ENCODE measurements at regions not wholly inside any gene's neighbourhood (a gene's known extent, or its start where the extent isn't known, plus 50 kb on each side); places are given as distances from the start of the nearest gene placed in this dataset.
"Not testable (repeated sequence)": the region's sequence is repeated elsewhere in the genome, so short reads cannot be mapped to it uniquely, and the experiment has no call there.

GRCh38 chr17:27944546-27945332, 51.6 kb upstream of the LYRM9 start:
- no peak for DNase-seq (ENCODE audit: low read depth)

DNA sequence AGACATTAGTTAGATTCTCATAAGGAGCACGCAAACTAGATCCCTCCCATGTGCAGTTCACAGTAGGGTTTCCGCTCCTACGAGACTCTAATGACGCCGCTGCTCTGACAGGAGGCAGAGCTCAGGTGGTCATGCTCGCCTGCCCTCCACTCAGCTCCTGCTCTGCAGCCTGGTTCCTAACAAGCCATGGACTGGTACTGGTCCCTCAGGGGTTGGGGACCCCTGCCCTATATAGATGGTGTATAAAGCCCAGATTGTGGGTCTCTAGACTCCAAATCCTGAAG, 52.1 kb upstream of the LYRM9 start:
- DNase-seq (ENCODE audit: low read depth), result no peak

DNA sequence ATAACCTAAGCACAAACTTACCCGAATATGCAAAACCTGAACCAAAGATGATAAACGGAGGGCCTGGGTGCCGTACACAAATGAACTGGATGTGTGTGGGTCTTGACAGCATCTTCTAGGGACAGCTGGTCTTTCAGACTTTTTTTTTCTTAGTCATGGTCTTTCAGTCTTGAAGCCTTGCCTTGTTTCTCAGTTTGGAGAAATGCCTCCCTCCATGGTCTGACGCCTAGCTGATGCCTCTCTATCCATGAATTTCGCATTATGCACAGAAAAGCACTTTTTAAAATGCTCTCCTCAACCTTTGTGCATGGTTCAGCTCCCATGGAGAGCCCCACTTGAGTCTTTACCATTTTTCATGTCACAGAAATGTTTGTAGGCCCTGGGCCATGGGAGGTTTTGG, 52.8 kb upstream of the LYRM9 start:
- no peak for DNase-seq (ENCODE audit: low read depth)

GRCh38 chr17:27946513-27946912, 53.3 kb upstream of the LYRM9 start:
- no peak for DNase-seq (ENCODE audit: low read depth)

DNA sequence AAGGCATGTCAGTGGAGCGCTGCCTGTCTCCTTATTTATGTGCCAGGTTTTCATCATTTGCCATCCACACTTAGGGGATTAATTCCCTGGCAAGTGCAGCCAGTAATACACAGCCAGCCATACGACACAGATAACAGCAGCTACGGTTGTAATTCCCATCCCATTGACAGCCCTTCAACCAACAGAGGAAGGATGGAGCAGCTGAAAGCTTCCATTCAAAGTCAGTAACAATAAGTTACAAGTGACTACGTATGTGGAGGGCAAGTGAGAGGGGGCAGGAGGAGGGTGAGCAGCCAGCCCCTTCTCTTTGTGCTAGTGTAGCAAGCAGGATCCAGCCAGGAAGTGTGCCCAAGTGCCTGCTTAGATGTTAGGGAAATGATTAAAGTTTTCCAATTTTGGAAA, 53.8 kb upstream of the LYRM9 start:
- no peak for DNase-seq (ENCODE audit: low read depth)

- no peak for DNase-seq (ENCODE audit: low read depth)
These were observed 56.1 kb upstream of the LYRM9 start for GRCh38 chr17:27949304-27949703.

DNA sequence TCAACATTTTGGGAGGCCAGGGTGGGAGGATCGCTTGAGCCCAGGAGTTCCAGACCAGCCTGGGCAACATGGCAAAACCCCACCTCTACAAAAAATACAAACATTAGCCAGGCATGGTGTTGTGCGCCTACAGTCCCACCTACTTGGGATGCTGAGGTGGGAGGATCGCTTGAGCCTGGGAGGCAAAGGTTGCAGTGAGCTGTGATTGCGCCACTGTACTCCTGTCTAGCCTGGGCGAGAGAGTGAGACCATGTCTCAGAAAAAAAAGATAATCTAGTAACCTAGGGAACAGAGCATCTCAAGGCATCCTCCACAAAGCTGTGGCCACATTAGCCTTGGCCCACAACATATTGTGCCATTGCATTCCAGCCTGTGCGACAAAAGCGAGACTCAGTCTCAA, 57.1 kb upstream of the LYRM9 start:
- not testable (repeated sequence) for DNase-seq (ENCODE audit: low read depth)

- no peak for DNase-seq (ENCODE audit: low read depth)
These were observed 57.8 kb upstream of the LYRM9 start for GRCh38 chr17:27950995-27951394.

GRCh38 chr17:27951872-27952271, 58.7 kb upstream of the LYRM9 start:
- no peak for DNase-seq (ENCODE audit: low read depth)

DNA sequence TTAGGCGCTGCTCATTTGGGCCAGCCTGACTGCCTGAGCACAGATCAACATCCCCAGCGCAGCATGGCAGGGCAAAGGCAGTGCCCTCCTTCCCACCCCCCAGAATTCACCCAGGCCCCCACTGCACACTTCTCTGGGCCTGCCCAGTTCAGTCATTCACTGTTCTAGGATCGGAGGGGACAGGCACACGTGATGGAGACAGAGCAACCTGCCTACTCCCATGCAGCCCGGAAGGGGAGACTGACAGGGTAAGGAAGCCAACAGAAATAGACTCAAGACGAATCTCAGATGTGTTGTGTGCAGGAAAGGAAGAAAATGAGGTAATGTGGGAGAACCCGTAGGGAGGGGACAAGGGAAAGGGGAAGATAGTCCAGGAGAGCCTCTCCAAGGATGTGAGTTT, 59.2 kb upstream of the LYRM9 start:
- no peak for DNase-seq (ENCODE audit: low read depth)

GRCh38 chr17:27954548-27955495, 61.7 kb upstream of the LYRM9 start:
- DNase-seq (ENCODE audit: low read depth), result no peak

- DNase-seq (ENCODE audit: low read depth), result no peak
These were observed 63.7 kb upstream of the LYRM9 start for GRCh38 chr17:27956601-27957445.

GRCh38 chr17:27957446-27957793, 64.3 kb upstream of the LYRM9 start:
- not testable (repeated sequence) for DNase-seq (ENCODE audit: low read depth)

DNA sequence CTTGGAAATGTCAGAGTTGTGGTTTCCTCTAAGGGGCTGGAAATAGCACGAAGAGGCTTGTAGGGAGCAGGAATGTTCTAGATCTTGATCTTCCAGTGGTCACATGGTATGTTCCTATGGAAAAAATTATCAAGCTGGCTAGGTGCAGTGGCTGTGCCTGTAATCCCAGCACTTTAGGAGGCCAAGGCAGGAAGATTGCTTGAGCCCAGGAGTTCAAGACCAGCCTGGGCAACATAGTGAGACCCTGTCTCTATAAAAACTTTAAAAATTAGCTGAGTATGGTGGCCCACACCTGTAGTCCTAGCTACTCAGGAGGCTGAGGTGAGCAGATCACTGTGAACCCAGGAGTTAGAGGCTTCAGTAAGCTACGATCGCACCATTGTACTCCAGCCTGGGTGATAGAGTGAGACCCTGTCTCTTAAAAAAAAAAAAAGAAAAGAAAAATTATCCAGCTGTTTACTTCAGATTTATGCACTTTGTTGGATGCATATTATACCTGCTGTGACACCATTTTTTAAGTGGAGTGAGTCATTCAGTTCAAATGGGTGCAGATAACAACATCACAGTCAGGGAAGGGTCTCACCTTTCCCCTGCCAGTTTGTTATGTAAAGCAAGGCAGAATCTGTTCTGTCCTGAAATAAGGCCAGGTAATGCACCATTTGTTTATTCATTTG, 65.7 kb upstream of the LYRM9 start:
- DNase-seq (ENCODE audit: low read depth), result no peak

GRCh38 chr17:27959382-27959709, 66.2 kb upstream of the LYRM9 start:
- no peak for DNase-seq (ENCODE audit: low read depth)

- no peak for DNase-seq (ENCODE audit: low read depth)
These were observed 67.2 kb upstream of the LYRM9 start for GRCh38 chr17:27960183-27960849.

GRCh38 chr17:27962581-27962980, 69.4 kb upstream of the LYRM9 start:
- not testable (repeated sequence) for DNase-seq (ENCODE audit: low read depth)

DNA sequence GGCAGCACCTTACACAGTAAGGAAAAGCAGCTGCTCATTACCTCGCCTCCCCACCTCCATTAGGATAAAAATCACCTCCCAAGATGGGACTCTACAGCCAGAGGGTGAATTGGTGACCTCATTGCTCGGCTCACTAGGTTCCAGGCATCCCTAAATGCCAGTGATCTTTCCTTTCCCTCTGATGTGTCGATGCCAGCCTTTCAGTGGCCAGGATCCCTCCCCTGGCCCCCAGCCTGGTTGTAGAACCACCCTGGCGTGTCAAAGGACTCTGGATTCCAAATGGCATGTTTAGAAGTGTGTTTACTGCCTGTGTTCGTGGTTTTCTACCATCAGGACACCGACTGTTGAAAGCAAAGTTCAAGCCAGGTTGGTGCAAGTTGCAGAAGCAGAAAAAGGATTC, 72.1 kb upstream of the LYRM9 start:
- DNase-seq (ENCODE audit: low read depth), result no peak

- DNase-seq (ENCODE audit: low read depth), result no peak
These were observed 74.2 kb upstream of the NLK start for GRCh38 chr17:27968206-27968732.

GRCh38 chr17:27970587-27970986, 71.9 kb upstream of the NLK start:
- no peak for DNase-seq (ENCODE audit: low read depth)

Measured in HT1080 (cell line).